HL-60 (cell line): ENCODE measurements at regions not wholly inside any gene's neighbourhood (a gene's known extent, or its start where the extent isn't known, plus 50 kb on each side); places are given as distances from the start of the nearest gene placed in this dataset.
"Not testable (repeated sequence)": the region's sequence is repeated elsewhere in the genome, so short reads cannot be mapped to it uniquely, and the experiment has no call there.

ENCODE experiments used
- CTCF ChIP-seq: IDR thresholded peaks from one replicate; pipeline ENCODE4 v1.5.1; 2011; ENCODE audit warnings: low read length, control low read depth, inconsistent platforms; ENCODE audit not compliant: insufficient read depth
- POLR2AphosphoS5 ChIP-seq: IDR thresholded peaks from 2 replicates; pipeline ENCODE4 v1.6.1; 2012; ENCODE audit warnings: low read depth
- REST ChIP-seq: IDR thresholded peaks from 2 replicates; pipeline ENCODE4 v1.6.1; 2012; ENCODE audit warnings: low read depth; ENCODE audit not compliant: insufficient replicate concordance
- SPI1 ChIP-seq: IDR thresholded peaks from 2 replicates; pipeline ENCODE4 v1.6.1; 2012; ENCODE audit warnings: low read depth, mild to moderate bottlenecking, borderline replicate concordance

GRCh38 chr15:77930907-77931306, 146.6 kb downstream of the TBC1D2B start:
- not testable (repeated sequence) for TF ChIP-seq CTCF, POLR2AphosphoS5, REST, SPI1
